HG03066 (cell line): ENCODE measurements at regions not wholly inside any gene's neighbourhood (a gene's known extent, or its start where the extent isn't known, plus 50 kb on each side); places are given as distances from the start of the nearest gene placed in this dataset.
"Not testable (repeated sequence)": the region's sequence is repeated elsewhere in the genome, so short reads cannot be mapped to it uniquely, and the experiment has no call there.

ENCODE experiments used
- ATAC-seq: cut with Tn5 transposase; IDR thresholded peaks from one replicate; pipeline ENCODE4 v1.9.1; 2021; ENCODE audit warnings: low read depth; ENCODE audit not compliant: unreplicated experiment

DNA sequence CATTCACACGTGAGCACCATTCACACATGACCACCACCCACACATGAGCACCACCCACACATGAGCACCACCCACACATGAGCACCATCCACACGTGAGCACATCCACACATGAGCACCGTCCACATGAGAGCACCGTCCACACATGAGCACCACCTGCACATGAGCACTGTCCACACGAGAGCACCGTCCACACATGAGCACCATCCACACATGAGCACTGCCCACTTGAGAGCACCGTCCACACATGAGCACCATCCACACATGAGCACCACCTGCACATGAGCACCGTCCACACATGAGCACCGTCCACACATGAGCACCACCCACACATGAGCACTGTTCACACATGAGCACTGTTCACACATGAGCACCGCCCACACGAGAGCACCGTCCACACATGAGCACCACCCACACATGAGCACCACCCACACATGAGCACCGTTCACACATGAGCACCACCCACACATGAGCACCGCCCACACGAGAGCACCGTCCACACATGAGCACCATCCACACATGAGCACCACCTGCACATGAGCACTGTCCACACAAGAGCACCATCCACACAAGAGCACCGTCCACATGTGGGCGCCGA lies 471.3 kb upstream of the SALL3 start:
- ATAC-seq: not testable (repeated sequence)

DNA sequence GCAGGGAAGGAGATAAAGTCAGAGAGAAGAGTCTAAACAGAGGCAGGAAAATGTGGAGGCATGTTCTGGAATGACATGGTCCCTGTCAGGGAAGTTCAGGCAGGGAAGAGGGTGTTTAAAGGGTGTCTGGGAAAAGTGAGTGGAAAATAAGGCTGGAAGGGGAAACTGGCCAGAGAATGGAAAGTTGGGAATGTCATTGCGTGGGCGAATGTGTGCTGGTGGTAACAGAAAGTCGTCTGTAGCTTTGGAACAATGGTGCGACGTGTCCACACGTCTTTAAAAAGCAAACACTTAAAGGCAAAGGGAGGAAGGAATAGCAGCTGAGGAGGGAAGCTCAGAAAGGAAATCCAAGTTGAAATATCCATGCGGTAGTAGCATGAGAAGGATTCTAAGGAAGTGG lies 469.5 kb upstream of the SALL3 start:
- ATAC-seq: no peak

- no peak for ATAC-seq
Observed at GRCh38 chr18:78510636-78511035, 469.0 kb upstream of the SALL3 start.

- no peak for ATAC-seq
Observed at GRCh38 chr18:78511666-78512601, 467.7 kb upstream of the SALL3 start.

GRCh38 chr18:78514910-78515670 lies 464.5 kb upstream of the SALL3 start:
- no peak for ATAC-seq

- no peak for ATAC-seq
Observed at GRCh38 chr18:78517328-78517727, 462.3 kb upstream of the SALL3 start.

- ATAC-seq: no peak
Observed at GRCh38 chr18:78517973-78518372, 461.6 kb upstream of the SALL3 start.

DNA sequence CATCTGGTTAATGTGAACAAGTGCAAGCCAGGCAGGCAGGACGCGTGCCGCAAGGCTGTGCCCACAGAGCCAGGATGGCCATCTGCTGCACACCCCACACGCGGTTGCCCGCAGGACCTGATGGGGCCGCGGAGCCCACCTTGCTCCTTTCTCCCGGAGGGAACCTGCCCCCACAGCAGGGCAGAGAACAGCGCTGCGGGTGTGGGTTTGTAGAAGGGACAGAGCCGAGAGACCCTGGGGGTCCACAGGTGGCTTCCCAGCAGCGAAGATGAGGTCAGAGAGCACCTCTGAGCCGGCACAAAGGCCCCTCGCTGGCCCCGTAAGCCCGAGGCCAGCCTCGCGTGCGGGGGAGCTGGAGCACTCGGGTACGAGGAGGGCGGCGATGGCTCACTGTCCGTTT lies 460.8 kb upstream of the SALL3 start:
- ATAC-seq: no peak

GRCh38 chr18:78519394-78520062 lies 460.1 kb upstream of the SALL3 start:
- no peak for ATAC-seq

DNA sequence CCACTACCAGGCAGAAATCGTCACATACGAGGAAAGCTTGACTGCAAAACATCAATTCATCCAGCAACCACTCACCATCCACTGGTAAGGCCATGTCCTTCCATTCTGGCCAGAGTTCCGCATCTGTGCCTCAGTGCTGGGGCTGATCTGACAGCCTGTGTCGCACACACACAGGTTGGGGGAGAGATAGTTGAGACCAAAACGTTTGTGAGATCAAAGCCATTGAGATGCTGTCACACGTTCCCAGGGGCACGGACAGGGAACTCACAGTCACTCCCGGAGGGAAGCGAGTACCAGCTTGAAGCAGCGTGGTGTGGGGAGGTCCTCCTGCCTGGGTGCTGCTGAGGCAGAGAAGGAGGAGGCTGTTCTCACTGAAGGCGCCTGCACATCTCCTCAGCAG lies 458.5 kb upstream of the SALL3 start:
- no peak for ATAC-seq

GRCh38 chr18:78521744-78522143 lies 457.9 kb upstream of the SALL3 start:
- ATAC-seq: no peak

GRCh38 chr18:78522507-78522906 lies 457.1 kb upstream of the SALL3 start:
- no peak for ATAC-seq

DNA sequence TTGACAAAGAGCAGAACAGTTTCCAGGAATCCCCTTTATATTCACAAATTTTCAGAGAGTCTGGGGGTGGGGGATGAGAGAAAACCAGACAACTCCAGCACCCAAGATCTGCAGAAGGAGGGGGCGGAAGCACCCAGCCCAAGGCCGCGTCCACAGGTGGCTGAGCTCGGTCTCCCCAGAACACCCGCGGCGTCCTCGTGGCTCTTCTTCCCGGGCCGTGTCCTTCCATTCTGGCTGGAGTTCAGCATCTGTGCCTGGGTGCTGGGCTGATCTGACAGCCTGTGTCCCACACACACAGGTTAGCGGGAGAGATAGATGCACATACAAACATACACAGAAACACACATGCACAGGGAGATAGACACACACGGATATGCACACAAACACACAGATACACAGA lies 455.8 kb upstream of the SALL3 start:
- no peak for ATAC-seq

DNA sequence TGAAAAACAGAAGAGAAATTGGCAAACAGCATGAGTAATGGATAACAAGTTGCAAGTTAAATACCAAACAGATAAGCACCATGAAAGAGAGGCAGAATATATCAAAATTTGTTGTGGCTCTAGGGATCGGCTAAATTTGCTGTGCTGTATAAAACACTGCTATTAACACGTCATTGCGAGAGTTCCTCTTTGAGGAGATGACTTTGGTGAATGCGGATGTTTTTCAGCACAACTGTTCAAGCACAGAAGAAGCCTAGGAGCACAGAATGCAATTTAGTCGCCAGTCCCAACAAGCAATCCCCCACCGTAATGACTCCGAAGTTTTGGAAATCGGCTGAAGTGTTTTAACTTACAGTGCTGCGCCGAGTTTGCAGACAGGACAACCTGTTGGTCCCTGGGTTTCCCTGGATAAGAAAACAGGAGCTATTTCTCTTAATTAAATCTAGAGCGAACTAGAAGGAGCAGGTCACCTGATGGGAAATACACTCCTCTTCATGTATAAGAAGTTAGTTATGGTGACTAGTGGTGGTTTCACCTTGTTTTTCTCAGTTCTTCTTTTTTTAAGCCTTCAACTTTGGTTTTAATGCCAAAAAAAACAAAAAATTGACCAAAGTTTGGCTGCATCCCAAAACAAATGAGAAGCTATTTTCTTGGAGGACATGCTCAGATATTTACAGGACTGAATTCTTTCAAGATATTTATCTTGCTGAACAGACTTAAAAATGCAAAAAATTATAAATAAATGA lies 454.1 kb upstream of the SALL3 start:
- ATAC-seq: no peak

DNA sequence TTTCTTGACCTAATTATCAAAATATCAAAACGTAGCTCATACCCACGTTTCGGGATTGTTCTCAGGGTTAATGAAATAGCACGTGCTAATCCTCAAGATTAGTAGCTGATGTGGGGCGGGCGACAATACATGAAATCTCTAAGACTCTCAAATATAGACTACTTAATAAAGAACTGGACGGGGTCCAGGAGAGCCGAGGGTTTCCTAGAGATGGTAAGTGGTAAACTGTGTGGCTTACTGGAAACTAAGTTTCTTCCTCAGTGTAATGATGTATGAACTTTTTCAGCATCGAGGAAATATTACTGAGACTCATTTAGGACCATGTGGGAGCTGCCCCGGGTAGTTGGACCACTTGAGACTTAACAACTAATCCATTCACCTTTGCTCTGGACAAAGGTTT lies 453.3 kb upstream of the SALL3 start:
- ATAC-seq: no peak

GRCh38 chr18:78526923-78527711 lies 452.5 kb upstream of the SALL3 start:
- no peak for ATAC-seq

- ATAC-seq: no peak
Observed at GRCh38 chr18:78527984-78528383, 451.6 kb upstream of the SALL3 start.

DNA sequence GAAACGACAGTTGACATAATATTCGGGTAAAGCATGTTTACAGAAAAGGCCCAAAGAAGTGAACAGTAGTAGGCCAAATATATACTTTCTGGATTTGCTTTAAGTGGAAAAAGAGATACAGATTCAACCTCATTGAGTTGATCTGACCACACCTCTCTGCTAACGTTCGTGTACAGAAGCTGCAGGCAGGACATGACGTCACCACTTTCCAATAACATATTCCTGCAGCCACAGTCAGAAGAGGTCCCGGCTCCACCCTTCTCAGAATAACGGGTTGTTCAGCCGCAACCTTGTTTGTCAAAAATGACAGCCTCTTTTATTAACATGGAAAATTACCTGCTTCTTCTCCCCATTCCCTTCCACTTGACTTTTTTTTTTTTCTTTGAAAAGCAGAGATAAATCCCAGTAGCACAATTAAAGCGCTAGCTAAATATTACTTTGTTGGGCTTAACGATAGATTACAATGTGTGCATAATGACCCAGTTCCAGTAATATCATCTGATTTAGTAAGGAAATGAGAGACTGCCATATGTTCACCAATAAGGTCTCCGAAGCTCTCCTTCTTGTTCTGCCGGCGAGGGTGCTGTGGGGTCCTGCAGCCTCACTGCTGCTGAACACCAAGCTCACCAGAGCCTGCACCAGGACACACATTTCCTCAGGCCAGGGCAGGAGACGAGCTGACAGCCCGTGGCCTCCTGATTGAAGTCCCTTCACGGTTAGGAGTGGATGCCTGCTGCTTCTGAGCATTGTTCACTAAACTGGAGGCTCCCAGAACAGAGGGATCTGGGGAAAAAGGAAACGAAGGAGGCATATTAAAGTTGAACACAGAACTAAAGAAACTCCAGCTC lies 451.0 kb upstream of the SALL3 start:
- ATAC-seq: no peak
